Germinal center (tissue), 1 donor: ENCODE measurements at regions not wholly inside any gene's neighbourhood (a gene's known extent, or its start where the extent isn't known, plus 50 kb on each side); places are given as distances from the start of the nearest gene placed in this dataset.
"Not testable (repeated sequence)": the region's sequence is repeated elsewhere in the genome, so short reads cannot be mapped to it uniquely, and the experiment has no call there.

Experiments used
- DNase-seq: peaks from one replicate; pipeline ENCODE4 v3.0.0; 2012; ENCODE audit warnings: mixed read lengths, low spot score

DNA sequence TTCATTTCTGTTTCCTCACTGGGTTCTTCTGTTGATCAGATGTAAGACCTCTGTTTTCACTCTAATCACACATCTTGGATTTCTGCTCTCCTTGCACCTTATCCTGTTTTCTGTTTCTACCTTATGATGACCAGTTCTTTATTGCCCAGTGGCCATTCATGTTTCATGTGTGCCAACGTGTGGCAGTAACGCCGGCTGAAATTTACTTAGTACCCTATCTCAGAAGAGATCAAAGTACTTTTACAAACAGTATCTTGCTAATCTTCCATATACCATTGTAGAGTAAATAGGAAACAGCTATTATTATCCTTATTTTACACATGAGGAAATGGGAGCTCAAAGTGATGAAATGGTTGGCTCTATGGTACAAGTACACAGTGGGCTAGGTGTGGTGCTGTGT, 74.0 kb downstream of the GATA3 start:
- no peak for DNase-seq

- DNase-seq = no peak
Measured at GRCh38 chr10:8129438-8129837, 75.0 kb downstream of the GATA3 start.

GRCh38 chr10:8130973-8131911, 76.8 kb downstream of the GATA3 start:
- no peak for DNase-seq

DNA sequence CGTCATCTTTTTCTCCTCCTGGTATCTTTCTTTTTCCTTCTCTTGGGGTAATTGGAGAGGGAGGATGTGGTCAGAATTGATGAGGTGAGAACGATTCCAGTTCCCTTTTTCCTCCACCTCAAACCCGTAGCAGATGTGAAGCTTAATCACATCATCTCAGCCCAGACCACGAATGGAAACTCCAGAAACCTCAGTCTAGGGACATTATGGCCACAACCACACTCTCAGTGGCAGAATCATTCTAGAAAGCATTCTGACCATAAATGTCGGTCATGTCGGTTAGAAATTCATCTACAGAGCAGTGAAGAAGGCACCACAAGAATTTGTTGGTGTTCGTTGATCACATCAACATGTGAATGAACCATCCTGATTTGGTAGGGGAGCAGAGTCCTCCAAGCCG, 78.7 kb downstream of the GATA3 start:
- DNase-seq = no peak

DNA sequence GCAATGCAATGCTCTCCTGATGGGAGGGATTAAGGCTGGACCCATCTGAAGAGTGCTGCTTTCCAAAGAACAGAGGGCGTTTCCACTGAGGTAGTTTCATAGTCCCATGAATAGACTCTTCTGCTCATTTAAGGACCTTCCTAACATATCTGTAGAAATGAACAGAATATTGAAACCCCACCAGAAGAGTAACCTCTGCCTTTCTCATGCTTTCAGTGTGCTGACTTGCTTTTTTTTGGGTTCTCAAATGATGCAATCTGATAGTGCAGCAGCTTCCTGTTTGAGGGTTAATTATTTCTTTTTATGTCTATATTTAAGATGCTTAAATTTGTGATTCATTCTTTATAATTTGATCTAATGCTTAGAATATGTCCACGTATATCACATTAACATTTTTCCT, 82.2 kb downstream of the GATA3 start:
- no peak for DNase-seq

GRCh38 chr10:8137272-8137681, 82.8 kb downstream of the GATA3 start:
- no peak for DNase-seq

GRCh38 chr10:8137726-8138125, 83.2 kb downstream of the GATA3 start:
- DNase-seq = no peak

- no peak for DNase-seq
Measured at GRCh38 chr10:8138471-8138870, 84.0 kb downstream of the GATA3 start.

- DNase-seq = no peak
Measured at GRCh38 chr10:8144496-8144895, 90.0 kb downstream of the GATA3 start.

DNA sequence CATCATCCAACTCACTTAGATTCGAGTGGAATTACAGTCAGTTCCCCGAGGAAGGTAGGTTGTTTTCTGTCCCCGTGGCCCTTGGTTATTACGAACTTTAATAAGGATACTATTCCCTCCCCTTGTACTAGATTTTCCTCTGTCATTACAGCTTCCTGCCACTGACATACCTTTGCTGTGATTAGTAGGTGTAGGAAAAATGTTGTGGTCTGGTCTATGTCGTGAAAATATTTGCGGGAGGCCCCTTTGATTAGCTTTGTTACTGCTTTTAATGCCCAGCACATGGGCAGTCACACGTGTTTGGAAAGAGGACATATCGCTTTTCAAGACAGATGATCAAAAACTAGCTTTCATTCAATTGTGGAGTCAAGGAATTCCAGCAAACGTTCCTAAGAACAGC, 92.2 kb downstream of the GATA3 start:
- no peak for DNase-seq

DNA sequence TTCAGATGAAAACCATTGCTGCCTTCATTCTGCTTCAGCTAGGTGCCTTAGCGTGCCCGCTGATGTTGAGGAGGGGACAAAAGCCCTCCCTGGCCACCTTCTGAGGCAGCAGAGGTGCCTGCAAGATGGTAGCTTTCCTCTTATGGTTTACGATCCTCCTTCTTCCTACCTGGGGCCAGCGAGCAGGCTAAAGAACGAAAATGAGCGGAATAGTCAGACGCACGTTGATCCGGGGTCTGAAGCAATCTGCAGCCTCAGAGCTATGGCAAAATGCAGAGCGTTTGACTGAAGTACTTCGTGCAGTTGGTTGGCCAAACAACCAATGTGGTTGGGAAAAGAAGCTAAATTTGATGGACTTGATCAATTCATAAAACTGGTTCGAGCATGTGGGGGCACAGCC, 95.5 kb downstream of the GATA3 start:
- DNase-seq = no peak

DNA sequence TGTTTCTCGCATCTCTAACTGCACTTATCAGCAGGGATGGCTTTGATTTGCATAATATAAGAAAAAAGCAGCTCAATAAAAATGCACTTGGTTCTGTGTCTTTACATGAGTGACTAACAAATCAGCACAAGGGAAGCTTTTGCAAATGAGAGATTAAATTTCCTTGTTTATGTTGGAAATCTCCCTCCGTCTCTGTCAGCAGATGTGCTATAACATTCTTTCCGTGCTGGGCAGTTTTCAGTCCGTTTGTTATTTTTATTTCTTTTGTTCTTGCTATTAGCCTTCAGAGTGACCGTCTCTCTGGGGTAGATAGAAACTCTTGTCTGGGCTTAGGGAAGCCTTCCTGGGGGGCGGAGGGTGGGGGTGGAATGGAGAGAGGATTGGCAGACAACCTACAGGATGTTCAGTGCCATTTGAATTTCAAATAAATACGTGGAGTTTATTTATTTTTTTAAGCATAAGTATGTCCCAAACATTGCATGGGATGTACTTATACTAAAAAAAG, 96.0 kb downstream of the GATA3 start:
- DNase-seq = no peak

- no peak for DNase-seq
Measured at GRCh38 chr10:8151086-8151485, 96.6 kb downstream of the GATA3 start.

- DNase-seq = no peak
Measured at GRCh38 chr10:8156918-8157317, 102.4 kb downstream of the GATA3 start.

GRCh38 chr10:8158193-8159071, 103.9 kb downstream of the GATA3 start:
- DNase-seq = no peak

- no peak for DNase-seq
Measured at GRCh38 chr10:8159341-8160165, 105.1 kb downstream of the GATA3 start.

DNA sequence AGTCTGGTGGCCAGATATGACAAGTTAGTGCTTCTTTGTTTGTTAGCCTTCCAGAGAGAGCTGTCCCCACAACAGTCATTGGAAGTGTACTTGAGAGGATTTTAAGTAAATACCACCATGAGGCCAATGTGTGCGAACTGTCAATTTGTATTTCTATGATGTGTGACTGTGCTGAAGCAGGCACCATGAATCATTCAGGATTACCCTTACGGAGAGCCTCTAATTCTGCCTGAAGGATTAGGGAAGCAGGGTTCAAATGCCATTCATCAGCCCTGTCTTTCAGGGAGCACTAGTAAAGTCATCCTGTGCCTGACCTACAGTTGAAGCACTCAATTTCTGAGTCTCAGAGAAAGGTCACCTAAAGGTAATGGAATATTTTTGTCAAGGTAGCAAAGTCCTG, 109.3 kb downstream of the GATA3 start:
- DNase-seq = no peak

DNA sequence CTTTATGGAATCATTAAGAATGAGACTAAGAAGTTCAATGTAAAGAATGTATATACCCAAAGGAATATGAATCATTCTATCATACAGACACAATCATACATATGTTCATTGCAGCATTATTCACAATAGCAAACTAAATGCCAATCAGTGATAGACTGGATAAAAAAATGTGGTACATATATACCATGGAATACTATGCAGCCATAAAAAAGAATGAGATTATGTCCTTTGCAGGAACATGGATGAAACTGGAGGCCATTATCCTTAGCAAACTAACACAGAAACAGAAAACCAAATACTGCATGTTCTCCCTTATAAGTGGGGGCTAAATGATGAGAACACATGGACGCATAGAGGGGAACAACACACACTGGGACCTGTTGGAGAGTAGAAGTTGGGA, 110.2 kb downstream of the GATA3 start:
- not testable (repeated sequence) for DNase-seq

DNA sequence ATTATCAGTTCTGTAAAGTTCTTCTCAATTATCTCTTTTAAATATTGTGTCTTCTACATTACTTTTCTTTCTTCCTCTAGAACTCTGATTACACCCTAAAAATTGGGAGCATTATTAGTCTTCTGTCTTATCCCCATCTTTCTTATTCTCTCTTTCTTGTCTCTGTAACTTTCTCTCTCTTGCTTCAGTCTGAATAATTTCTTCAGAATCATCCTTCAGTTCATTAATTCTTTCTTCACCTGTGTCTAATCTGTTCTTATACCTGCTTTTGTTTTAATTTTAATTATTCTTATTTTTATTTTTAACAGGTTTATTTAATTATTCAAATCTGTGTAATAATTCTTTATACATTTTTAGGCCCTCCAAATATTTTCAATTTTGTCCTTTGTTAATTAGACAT, 114.3 kb downstream of the GATA3 start:
- no peak for DNase-seq

DNA sequence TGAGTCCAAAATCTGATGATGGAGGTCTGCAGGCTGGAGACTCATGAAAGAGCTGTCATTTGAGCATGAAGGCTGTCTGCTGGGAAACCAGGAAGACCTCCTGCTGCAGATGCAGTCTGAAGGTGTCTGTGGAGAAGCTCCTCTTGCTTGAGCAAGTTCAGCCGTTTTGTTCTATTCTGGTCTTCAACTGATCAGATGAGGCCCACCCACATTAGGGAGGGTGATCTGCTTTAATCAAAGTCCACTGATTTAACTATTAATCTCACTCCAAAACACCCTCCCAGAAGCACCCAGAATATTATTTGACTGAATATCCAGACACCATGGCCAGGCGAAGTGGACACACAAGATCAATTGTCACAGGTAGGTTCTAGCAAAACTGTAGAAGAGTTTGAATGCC, 116.5 kb downstream of the GATA3 start:
- DNase-seq = no peak

DNA sequence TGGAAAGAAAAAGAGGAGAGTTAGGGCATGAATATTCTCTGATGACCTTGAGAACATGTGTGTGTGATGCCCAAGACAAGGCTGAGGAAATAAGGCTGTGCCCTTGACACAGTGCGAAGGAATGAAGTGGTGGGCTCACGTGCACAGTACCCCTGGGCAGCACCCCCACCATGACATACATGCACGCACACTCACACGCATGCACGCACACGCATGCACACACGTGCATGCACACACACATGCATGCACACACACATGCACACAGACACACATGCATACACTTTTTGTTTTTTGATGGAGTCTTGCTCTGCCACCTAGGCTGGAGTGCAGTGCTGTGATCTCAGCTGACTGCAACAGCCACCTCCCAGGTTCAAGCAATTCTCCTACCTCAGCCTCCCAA, 118.1 kb downstream of the GATA3 start:
- no peak for DNase-seq
